NT2/D1 (cell line): ENCODE measurements at regions not wholly inside any gene's neighbourhood (a gene's known extent, or its start where the extent isn't known, plus 50 kb on each side); places are given as distances from the start of the nearest gene placed in this dataset.

ENCODE experiments used
- DNase-seq: peaks from one replicate; pipeline ENCODE4 v3.0.0-alpha.2; 2011; ENCODE audit warnings: low read depth, low spot score
- H3K27me3 ChIP-seq: 2 replicates; pipeline ENCODE4 v1.6.0; 2011; ENCODE audit warnings: mild to moderate bottlenecking; ENCODE audit not compliant: insufficient read length, insufficient read depth
- H3K36me3 ChIP-seq: 2 replicates; pipeline ENCODE4 v1.6.1; 2011; ENCODE audit warnings: mild to moderate bottlenecking, low read length, mixed read lengths; ENCODE audit not compliant: insufficient read depth, insufficient read length
- H3K4me1 ChIP-seq: 2 replicates; pipeline ENCODE4 v1.5.1; 2011; ENCODE audit not compliant: insufficient read depth, insufficient read length
- H3K4me3 ChIP-seq: 2 replicates; pipeline ENCODE4 v1.5.1; 2011; ENCODE audit warnings: low read depth; ENCODE audit not compliant: insufficient read length
- H3K9ac ChIP-seq: 2 replicates; pipeline ENCODE4 v1.6.0; 2011; ENCODE audit warnings: low read depth; ENCODE audit not compliant: insufficient read length
- H3K9me3 ChIP-seq: 2 replicates; pipeline ENCODE4 v1.5.1; 2011; ENCODE audit warnings: mild to moderate bottlenecking, low read length; ENCODE audit not compliant: insufficient read depth
- SUZ12 ChIP-seq: IDR thresholded peaks from 2 replicates; pipeline ENCODE4 v1.6.1; 2011; ENCODE audit not compliant: insufficient read length, insufficient read depth; ENCODE audit errors: extremely low read depth
- YY1 ChIP-seq: IDR thresholded peaks from 2 replicates; pipeline ENCODE4 v1.6.1; 2011; ENCODE audit not compliant: insufficient read length, insufficient read depth
- ZNF274 ChIP-seq: IDR thresholded peaks from 2 replicates; pipeline ENCODE4 v1.6.1; 2011; ENCODE audit warnings: mild to moderate bottlenecking, low read depth, low read length

DNA sequence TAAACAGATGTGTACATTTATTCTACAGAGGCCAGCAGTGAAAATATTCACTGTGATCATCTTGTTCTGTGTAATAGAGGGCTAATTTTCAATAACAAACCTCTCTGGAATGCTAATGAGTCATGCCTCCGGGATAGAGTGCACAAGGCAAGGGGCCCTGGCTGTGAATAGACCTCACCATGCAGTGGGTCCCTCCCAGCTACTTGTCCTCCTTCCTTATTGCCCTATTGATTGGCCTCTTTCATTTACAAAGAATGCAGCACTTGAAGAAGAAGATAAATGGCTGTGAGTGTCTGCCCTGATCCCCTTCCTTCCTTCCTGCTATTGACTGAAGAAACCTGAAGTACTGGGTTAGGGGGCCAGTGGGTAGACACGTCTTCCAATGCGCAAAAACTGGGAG, 436.3 kb downstream of the WDR72 start:
- H3K9ac ChIP-seq, result no peak overlapping the region

DNA sequence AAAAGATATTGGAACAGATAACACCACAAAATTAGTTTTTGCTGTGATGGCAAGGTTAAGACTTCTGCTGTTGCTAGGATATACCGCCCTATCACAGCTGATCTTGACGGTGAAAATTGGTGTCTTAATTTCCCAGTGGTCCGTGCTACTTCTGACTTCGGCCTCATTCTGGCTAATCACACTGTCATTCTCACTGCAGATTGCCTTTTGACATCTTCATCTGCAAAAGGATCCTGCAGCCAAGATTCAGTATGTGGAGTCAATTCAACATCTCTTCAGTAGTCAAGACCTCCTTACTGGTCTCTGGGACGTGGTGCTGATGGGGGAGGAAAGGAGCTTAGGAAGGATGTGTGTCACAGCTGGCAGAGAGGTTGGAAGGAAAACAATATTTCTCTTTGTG, 438.6 kb downstream of the WDR72 start:
- H3K9me3 ChIP-seq, result no peaks in the 10 kb centered on the region
- H3K36me3 ChIP-seq, result no peaks in the 10 kb centered on the region
- H3K27me3 ChIP-seq, result no peaks in the 10 kb centered on the region
- no peak overlapping the region for H3K4me3 ChIP-seq
- H3K4me1 ChIP-seq, result peaks cover 7% of the 10 kb centered on the region
- H3K9ac ChIP-seq, result no peak overlapping the region
- no peak for DNase-seq
- no peak for TF ChIP-seq SUZ12
- TF ChIP-seq YY1, result no peak
- TF ChIP-seq ZNF274, result no peak

More for the DNA sequence above, 436.3 kb downstream of the WDR72 start:
- no peaks in the 10 kb centered on the region for H3K36me3 ChIP-seq
- peak; percentile 11 for DNase-seq
- no peak for TF ChIP-seq SUZ12
- no peaks in the 10 kb centered on the region for H3K9me3 ChIP-seq
- H3K27me3 ChIP-seq, result no peaks in the 10 kb centered on the region
- peaks cover 7% of the 10 kb centered on the region for H3K4me1 ChIP-seq
- H3K4me3 ChIP-seq, result no peak overlapping the region

DNA sequence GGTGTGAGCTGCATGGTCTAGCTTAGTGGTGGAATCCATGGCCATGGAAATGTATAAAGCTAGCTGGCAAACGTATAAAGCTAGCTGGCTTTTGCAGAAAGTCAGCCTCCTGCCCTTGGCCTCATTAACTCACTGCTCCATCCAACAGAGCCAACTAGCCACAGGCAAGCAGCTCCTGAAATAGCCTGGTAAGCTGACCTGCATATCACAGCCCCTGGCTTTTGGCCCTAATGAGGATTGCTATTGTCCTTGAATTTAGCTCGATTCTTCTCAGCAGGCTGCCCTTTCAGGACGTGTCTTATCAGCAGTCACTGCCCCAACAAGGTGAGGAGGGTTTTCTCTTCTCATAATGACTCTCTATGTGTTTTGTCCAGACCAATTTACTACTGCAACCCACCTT, 446.8 kb downstream of the WDR72 start:
- peak; percentile 11 for DNase-seq
- peaks cover 8% of the 10 kb centered on the region for H3K4me1 ChIP-seq
- TF ChIP-seq SUZ12 (no peak), ZNF274 (no peak), YY1 (no peak)

DNA sequence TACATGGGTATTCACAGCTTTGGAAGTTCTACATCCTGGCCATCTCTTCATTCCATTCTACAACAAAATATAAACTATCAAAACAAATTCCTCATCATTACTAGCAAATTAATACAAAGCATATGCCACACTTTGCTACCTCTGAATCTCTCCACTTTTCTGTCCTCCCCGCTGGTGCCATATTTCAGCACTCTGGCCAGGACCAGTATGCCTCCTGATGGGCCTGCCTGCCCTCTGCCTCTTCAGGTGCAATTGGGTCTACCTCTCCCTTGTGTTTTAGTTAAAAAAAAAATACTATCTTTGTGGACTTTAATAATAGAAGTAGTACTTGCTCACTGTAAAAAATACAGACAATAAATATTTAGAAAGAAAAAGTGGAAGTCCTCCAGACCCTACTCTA, 448.8 kb downstream of the WDR72 start:
- peaks cover 8% of the 10 kb centered on the region for H3K4me1 ChIP-seq
- no peak overlapping the region for H3K9ac ChIP-seq
- no peak for DNase-seq
- H3K9me3 ChIP-seq, result no peaks in the 10 kb centered on the region
- H3K27me3 ChIP-seq, result peaks cover 9% of the 10 kb centered on the region
- H3K36me3 ChIP-seq, result no peaks in the 10 kb centered on the region
- TF ChIP-seq ZNF274, result no peak
- TF ChIP-seq YY1, result no peak
- TF ChIP-seq SUZ12, result no peak
- H3K4me3 ChIP-seq, result no peak overlapping the region

More for the DNA sequence above, 446.8 kb downstream of the WDR72 start:
- Histone ChIP-seq H3K9me3 (no peaks in the 10 kb centered on the region), H3K9ac (no peak overlapping the region), H3K27me3 (peaks cover 9% of the 10 kb centered on the region), H3K36me3 (no peaks in the 10 kb centered on the region), H3K4me3 (no peak overlapping the region)

DNA sequence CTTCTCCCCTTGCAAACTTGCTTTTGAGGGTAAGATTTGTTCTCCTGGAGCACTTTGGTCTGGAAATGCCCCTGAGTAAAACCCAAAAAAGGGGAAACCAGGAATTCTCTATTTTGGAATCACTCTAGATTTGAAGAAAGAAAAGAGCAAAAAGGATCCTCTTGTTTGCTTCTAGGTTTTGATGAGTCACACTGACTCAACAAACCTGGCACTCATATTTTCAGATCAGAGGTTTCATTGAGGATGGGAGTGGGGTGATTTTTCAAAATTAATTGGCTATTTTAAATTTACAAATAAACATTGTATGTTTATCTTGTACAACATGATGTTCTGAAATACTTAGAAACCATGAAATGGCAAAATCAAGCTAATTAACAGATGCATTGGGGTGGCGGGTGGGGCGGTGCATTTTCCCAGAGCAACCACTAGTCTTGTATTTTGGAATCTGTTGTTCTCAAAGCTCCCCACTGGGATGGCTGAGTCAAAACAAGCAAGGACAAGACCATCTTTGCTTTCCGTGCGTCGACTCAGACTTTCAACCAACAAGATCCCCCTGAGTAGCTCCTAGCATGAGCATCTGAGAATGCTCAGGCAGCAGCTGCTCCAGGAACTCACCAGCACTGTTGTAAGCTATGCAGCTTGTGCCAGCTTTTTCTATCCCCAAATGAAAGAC, 451.4 kb downstream of the WDR72 start:
- TF ChIP-seq ZNF274 (no peak), YY1 (no peak), SUZ12 (no peak)

DNA sequence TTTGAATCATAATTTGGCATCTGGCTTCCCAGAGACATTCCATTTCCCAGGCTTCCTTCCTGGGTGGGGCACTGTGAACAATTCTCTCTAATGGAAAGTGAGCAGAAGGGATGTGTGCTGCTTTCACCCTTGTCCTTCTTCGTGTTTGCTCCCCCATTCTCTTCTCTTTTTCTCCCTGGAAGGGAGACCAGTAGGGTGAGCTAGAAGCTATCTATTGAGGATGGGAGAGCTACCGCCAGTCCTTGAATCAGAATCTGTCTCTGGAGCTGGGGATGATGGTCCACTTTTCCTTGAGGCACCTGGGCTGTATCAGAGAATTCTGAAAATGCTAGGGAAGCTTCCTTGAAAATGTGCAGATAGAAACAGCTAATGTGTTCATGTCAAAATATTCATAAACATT, 453.9 kb downstream of the WDR72 start:
- Histone ChIP-seq H3K9me3 (no peaks in the 10 kb centered on the region), H3K36me3 (no peaks in the 10 kb centered on the region), H3K4me1 (no peaks in the 10 kb centered on the region), H3K4me3 (no peak overlapping the region), H3K9ac (no peak overlapping the region), H3K27me3 (no peaks in the 10 kb centered on the region)
- no peak for TF ChIP-seq ZNF274
- no peak for TF ChIP-seq YY1
- TF ChIP-seq SUZ12, result no peak
- no peak for DNase-seq

More for the DNA sequence above, 451.4 kb downstream of the WDR72 start:
- Histone ChIP-seq H3K9ac (no peak overlapping the region), H3K4me1 (peaks cover under 1% of the 10 kb centered on the region), H3K9me3 (no peaks in the 10 kb centered on the region), H3K4me3 (no peak overlapping the region), H3K27me3 (no peaks in the 10 kb centered on the region), H3K36me3 (no peaks in the 10 kb centered on the region)
- DNase-seq, result no peak

DNA sequence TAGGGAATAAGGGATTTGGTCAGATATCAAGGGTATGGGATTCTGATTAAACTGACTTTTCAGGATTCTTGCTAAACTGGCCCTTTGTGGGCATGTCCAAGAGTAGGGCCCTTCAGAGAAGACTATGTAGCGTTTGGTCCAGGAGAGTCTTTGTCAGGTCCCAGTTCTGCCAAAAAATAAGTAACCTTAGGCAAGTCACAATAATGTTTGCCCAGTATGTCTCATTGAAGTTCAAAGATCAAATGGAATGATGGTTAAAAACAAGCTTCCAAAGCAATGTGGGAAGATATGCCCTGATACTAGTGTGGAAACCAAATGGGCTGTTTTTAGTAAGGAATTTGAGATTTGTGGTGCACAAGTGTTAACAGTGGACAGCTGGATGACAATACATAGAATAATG, 454.4 kb downstream of the WDR72 start:
- Histone ChIP-seq H3K4me3 (no peak overlapping the region), H3K27me3 (no peaks in the 10 kb centered on the region), H3K36me3 (no peaks in the 10 kb centered on the region), H3K4me1 (no peaks in the 10 kb centered on the region), H3K9me3 (no peaks in the 10 kb centered on the region), H3K9ac (no peak overlapping the region)
- TF ChIP-seq ZNF274 (no peak), YY1 (no peak), SUZ12 (no peak)
- no peak for DNase-seq

DNA sequence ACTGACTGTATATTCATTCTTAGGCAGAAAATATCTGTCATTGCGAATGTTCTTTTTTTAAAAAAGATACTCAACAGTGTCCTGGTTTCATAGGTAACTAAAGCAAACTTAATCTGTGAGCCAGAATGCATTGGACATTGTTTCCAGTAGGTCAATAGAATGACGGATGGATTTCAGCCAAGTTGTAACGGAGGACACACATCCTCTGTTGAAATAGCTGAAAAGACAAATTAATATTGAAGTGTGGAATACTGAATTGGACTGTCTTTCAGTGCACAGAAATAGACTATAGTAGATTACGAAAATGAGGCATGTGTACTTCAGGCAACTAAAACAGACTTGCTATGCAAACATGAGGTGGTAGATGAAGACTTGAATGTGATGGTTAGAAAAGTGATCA, 461.6 kb downstream of the WDR72 start:
- Histone ChIP-seq H3K9me3 (no peaks in the 10 kb centered on the region), H3K9ac (no peak overlapping the region), H3K27me3 (no peaks in the 10 kb centered on the region), H3K4me1 (no peaks in the 10 kb centered on the region), H3K36me3 (no peaks in the 10 kb centered on the region), H3K4me3 (no peak overlapping the region)
- DNase-seq, result no peak
- TF ChIP-seq SUZ12 (no peak), YY1 (no peak), ZNF274 (no peak)
